A549 (cell line): ENCODE measurements at regions not wholly inside any gene's neighbourhood (a gene's known extent, or its start where the extent isn't known, plus 50 kb on each side); places are given as distances from the start of the nearest gene placed in this dataset.

ENCODE experiments used
- BHLHE40 ChIP-seq: IDR thresholded peaks from 2 replicates; pipeline ENCODE4 v1.6.1; 2012; ENCODE audit warnings: low read depth, low read length, inconsistent platforms
- MAX ChIP-seq: IDR thresholded peaks from 2 replicates; pipeline ENCODE4 v1.6.1; 2012
- TF ChIP-seq, protein P1 (sequence below): fragments of >200 bp; sonication (Bioruptor Twin); formaldehyde crosslinking; IDR thresholded peaks from 3 replicates; pipeline ENCODE4 v1.5.1; 2016

DNA sequence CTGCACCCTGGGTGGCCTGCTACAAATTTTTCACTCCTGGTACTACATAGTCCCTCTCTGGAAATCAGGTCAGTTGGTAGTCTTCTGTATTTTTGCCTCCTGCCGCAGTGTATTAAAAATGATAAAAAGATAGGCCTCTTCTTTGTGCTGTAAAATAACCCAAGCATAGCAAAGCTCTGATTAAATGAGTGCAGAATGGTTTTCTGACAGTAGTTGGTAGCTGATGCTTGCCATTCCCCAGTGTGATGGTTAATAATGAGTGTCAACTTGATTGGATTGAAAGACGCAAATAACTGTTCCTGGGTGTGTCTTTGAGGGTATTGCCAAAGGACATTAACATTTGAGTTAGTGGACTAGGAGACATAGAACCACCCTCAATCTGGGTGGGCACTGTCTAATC, 264.4 kb upstream of the ZNF717 start:
- TF ChIP-seq, protein P1, sequence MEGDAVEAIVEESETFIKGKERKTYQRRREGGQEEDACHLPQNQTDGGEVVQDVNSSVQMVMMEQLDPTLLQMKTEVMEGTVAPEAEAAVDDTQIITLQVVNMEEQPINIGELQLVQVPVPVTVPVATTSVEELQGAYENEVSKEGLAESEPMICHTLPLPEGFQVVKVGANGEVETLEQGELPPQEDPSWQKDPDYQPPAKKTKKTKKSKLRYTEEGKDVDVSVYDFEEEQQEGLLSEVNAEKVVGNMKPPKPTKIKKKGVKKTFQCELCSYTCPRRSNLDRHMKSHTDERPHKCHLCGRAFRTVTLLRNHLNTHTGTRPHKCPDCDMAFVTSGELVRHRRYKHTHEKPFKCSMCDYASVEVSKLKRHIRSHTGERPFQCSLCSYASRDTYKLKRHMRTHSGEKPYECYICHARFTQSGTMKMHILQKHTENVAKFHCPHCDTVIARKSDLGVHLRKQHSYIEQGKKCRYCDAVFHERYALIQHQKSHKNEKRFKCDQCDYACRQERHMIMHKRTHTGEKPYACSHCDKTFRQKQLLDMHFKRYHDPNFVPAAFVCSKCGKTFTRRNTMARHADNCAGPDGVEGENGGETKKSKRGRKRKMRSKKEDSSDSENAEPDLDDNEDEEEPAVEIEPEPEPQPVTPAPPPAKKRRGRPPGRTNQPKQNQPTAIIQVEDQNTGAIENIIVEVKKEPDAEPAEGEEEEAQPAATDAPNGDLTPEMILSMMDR: no peak
- TF ChIP-seq BHLHE40 (no peak), MAX (no peak)
